IMR-90 (cell line): ENCODE measurements at regions not wholly inside any gene's neighbourhood (a gene's known extent, or its start where the extent isn't known, plus 50 kb on each side); places are given as distances from the start of the nearest gene placed in this dataset.

Source experiments
- ATAC-seq: fragments of 200-7000 bp; cut with Tn5 transposase; 2 replicates; pipeline ENCODE4 v1.9.1; 2020; ENCODE audit warnings: low read depth, mild to moderate bottlenecking, moderate library complexity
- BruUV-seq: library from RNA; stranded (reverse); fragments of 400-500 nt; replicated peaks from 2 replicates; lab custom pipeline; 2021; lab: Mats Ljungman, UMichigan
- CTCF ChIA-PET: fragments of 300-600 bp; formaldehyde crosslinking; extraction: SDS; loops from one replicate; lab custom pipeline; 2021; ENCODE audit warnings: antibody characterized with exemption; lab: Yijun Ruan, JAX
- POLR2A ChIA-PET: fragments of 300-600 bp; sonication (Branson Sonifier 250); formaldehyde crosslinking; loops from one replicate; lab custom pipeline; 2022; ENCODE audit warnings: antibody characterized with exemption; ENCODE audit not compliant: unreplicated experiment; lab: Charles Lee
- DNase-seq: peaks from one replicate; pipeline ENCODE4 v3.0.0; 2013
- H2AFZ ChIP-seq: replicated peaks from 2 replicates; pipeline ENCODE3; 2013; ENCODE audit warnings: low read length, mild to moderate bottlenecking; ENCODE audit not compliant: poor library complexity
- H2AK5ac ChIP-seq: 2 replicates; pipeline ENCODE4 v1.6.1; 2013; ENCODE audit warnings: low read depth, low read length, inconsistent platforms
- H2AK9ac ChIP-seq: replicated peaks from 2 replicates; pipeline ENCODE3; 2013; ENCODE audit warnings: mild to moderate bottlenecking, low read depth, low read length, moderate library complexity; ENCODE audit not compliant: poor library complexity
- H2BK120ac ChIP-seq: 2 replicates; pipeline ENCODE4 v1.6.1; 2013; ENCODE audit warnings: low read depth, low read length, inconsistent platforms
- H2BK15ac ChIP-seq: 3 replicates; pipeline ENCODE4 v1.6.1; 2013; ENCODE audit warnings: low read depth, low read length, inconsistent platforms
- H2BK20ac ChIP-seq: 2 replicates; pipeline ENCODE4 v1.6.1; 2013; ENCODE audit warnings: low read depth, mild to moderate bottlenecking, inconsistent platforms, low read length, moderate library complexity
- H2BK5ac ChIP-seq: 2 replicates; pipeline ENCODE4 v1.6.1; 2013; ENCODE audit warnings: mild to moderate bottlenecking, low read depth, low read length, inconsistent platforms; ENCODE audit not compliant: poor library complexity, severe bottlenecking
- H3K14ac ChIP-seq: replicated peaks from 2 replicates; pipeline ENCODE4 v1.6.1; 2013; ENCODE audit warnings: low read depth, low read length, inconsistent platforms
- H3K18ac ChIP-seq: 2 replicates; pipeline ENCODE4 v1.6.1; 2013; ENCODE audit warnings: low read depth, low read length, control low read depth
- H3K23ac ChIP-seq: 2 replicates; pipeline ENCODE4 v1.6.1; 2013; ENCODE audit warnings: low read depth, low read length, inconsistent platforms
- H3K27ac ChIP-seq: 2 replicates; pipeline ENCODE4 v1.5.1; 2013; ENCODE audit warnings: mild to moderate bottlenecking, control low read depth, low read length; ENCODE audit not compliant: insufficient read depth
- H3K27me3 ChIP-seq: 2 replicates; pipeline ENCODE4 v1.6.1; 2013; ENCODE audit warnings: low read length; ENCODE audit not compliant: control insufficient read depth, insufficient read depth
- H3K36me3 ChIP-seq: 2 replicates; pipeline ENCODE4 v1.6.1; 2013; ENCODE audit warnings: low read length, mixed read lengths; ENCODE audit not compliant: control insufficient read depth, insufficient read depth
- H3K4ac ChIP-seq: 2 replicates; pipeline ENCODE4 v1.6.1; 2013; ENCODE audit warnings: low read depth, low read length, inconsistent platforms
- H3K4me1 ChIP-seq: 2 replicates; pipeline ENCODE4 v1.6.1; 2013; ENCODE audit warnings: low read length, mixed read lengths; ENCODE audit not compliant: control insufficient read depth, insufficient read depth
- H3K4me2 ChIP-seq: 2 replicates; pipeline ENCODE4 v1.6.1; 2013; ENCODE audit warnings: low read depth, mild to moderate bottlenecking, control low read depth, low read length, moderate library complexity
- H3K4me3 ChIP-seq: 2 replicates; pipeline ENCODE4 v1.5.1; 2013; ENCODE audit warnings: low read depth, mild to moderate bottlenecking, control low read depth, low read length, moderate library complexity; ENCODE audit not compliant: insufficient read depth
- H3K56ac ChIP-seq: 2 replicates; pipeline ENCODE4 v1.6.1; 2013; ENCODE audit warnings: low read length, inconsistent platforms; ENCODE audit not compliant: insufficient read depth; ENCODE audit errors: extremely low read depth
- H3K79me1 ChIP-seq, 2 experiments: 2 replicates each; pipeline ENCODE4 v1.6.1; 2013; ENCODE audit warnings: low read length in 2 of 2, inconsistent platforms in 1 of 2, low read depth in 1 of 2
- H3K9ac ChIP-seq: 2 replicates; pipeline ENCODE4 v1.6.1; 2013; ENCODE audit warnings: low read depth, low read length, control low read depth
- H3K9me1 ChIP-seq: 2 replicates; pipeline ENCODE4 v1.6.1; 2013; ENCODE audit warnings: low read length, inconsistent platforms; ENCODE audit not compliant: insufficient read depth
- H3K9me3 ChIP-seq: 2 replicates; pipeline ENCODE4 v1.6.1; 2013; ENCODE audit warnings: low read length; ENCODE audit not compliant: control insufficient read depth, insufficient read depth
- H4K20me1 ChIP-seq: 2 replicates; pipeline ENCODE4 v1.6.1; 2013; ENCODE audit warnings: low read length, inconsistent platforms; ENCODE audit not compliant: insufficient read depth
- H4K5ac ChIP-seq: 2 replicates; pipeline ENCODE4 v1.6.1; 2013; ENCODE audit warnings: mild to moderate bottlenecking, low read depth, low read length, control low read depth
- H4K8ac ChIP-seq, 2 experiments: 2 replicates each; pipeline ENCODE4 v1.6.1; 2013; ENCODE audit warnings: low read depth in 2 of 2, low read length in 2 of 2, control low read depth in 1 of 2, inconsistent platforms in 1 of 2
- H4K91ac ChIP-seq: 2 replicates; pipeline ENCODE4 v1.6.1; 2013; ENCODE audit warnings: low read depth, low read length, inconsistent platforms; ENCODE audit not compliant: insufficient read depth
- CEBPB ChIP-seq: IDR thresholded peaks from 2 replicates; pipeline ENCODE4 v1.6.1; 2012; ENCODE audit warnings: low read depth, low read length, improper control_type of control experiment
- CHD1 ChIP-seq: IDR thresholded peaks from 2 replicates; pipeline ENCODE4 v1.6.1; 2012; ENCODE audit warnings: low read depth, low read length, improper control_type of control experiment
- CTCF ChIP-seq: conservative IDR thresholded peaks from 2 replicates; pipeline ENCODE4 v1.5.1; 2012; ENCODE audit warnings: mild to moderate bottlenecking, low read depth, low read length, improper control_type of control experiment
- MAFK ChIP-seq: IDR thresholded peaks from 2 replicates; pipeline ENCODE4 v1.6.1; 2012; ENCODE audit warnings: low read depth, low read length, improper control_type of control experiment
- NFE2L2 ChIP-seq: fragments of 150-350 bp; IDR thresholded peaks from 2 replicates; pipeline ENCODE4 v1.6.1; 2016; ENCODE audit warnings: low read depth, mild to moderate bottlenecking, low read length
- POLR2A ChIP-seq: IDR thresholded peaks from 2 replicates; pipeline ENCODE4 v1.6.1; 2012; ENCODE audit warnings: mild to moderate bottlenecking, low read depth, low read length
- RAD21 ChIP-seq: IDR thresholded peaks from 2 replicates; pipeline ENCODE4 v1.6.1; 2012; ENCODE audit warnings: low read length, improper control_type of control experiment
- RCOR1 ChIP-seq: IDR thresholded peaks from 2 replicates; pipeline ENCODE4 v1.6.1; 2012; ENCODE audit warnings: mild to moderate bottlenecking, low read length, improper control_type of control experiment; ENCODE audit not compliant: insufficient replicate concordance
- SMC3 ChIP-seq: fragments of 150-350 bp; IDR thresholded peaks from 2 replicates; pipeline ENCODE4 v1.6.1; 2016; ENCODE audit warnings: low read depth, mild to moderate bottlenecking, antibody characterized with exemption, low read length, moderate library complexity
- WGBS, 2 experiments: methylation state at CpG; one replicate each; pipeline versions ENCODE4 v1.1.5 to v1.1.7; 2013; ENCODE audit warnings: missing lambda C conversion rate in 2 of 2; ENCODE audit not compliant: insufficient read length in 1 of 2; ENCODE audit errors: extremely low coverage in 2 of 2; 5-methylcytosine and 5-hydroxymethylcytosine counted together
- dilution Hi-C: fragments of 300-500 bp; cut with HindIII; formaldehyde crosslinking; loops from one replicate; pipeline ENCODE4 v1.14.3; 2018; ENCODE audit warnings: low sequenced_read_pairs; ENCODE audit not compliant: unreplicated experiment
- in situ Hi-C: fragments of 300-500 bp; cut with MboI; formaldehyde crosslinking; loops from 3 replicates; pipeline ENCODE4 v1.14.3; 2019; ENCODE audit warnings: low sequenced_read_pairs, inconsistent platforms, mixed read lengths
- intact Hi-C: fragments of 100-400 bp; cut with micrococcal nuclease; formaldehyde crosslinking; loops from 2 replicates; pipeline ENCODE4 v1.10.0; 2022
- TF ChIP-seq, protein P1 (sequence below): fragments of 150-350 bp; IDR thresholded peaks from 2 replicates; pipeline ENCODE4 v1.6.1; 2016; ENCODE audit warnings: low read depth, mild to moderate bottlenecking, low read length, moderate library complexity, borderline replicate concordance

DNA sequence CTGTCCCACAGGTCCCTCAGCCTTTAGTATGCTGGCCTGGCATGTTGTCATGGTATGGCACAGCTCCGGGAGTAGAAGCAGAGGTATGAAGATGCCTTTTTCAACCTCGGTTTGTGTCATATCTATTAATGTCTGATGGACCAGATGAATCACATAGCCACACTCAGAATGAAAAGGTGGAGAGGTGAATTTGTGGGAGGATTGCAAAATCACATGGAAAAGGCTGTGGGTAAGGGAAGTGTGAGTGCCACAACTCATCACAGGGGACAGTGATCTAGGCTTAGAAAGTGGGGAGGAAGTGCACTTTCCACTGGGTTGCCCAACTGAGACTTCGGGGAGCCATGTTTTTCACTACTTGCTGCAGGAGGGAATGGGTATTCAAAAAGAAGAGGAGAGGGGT lies 190.7 kb downstream of the WDR11 start:
- Histone ChIP-seq H3K4ac (no peak overlapping the region), H2BK120ac (no peak overlapping the region), H3K4me3 (no peak overlapping the region), H4K20me1 (no peaks in the 10 kb centered on the region), H3K27me3 (no peaks in the 10 kb centered on the region), H2AFZ (no peak overlapping the region), H2BK20ac (no peak overlapping the region), H3K9ac (no peak overlapping the region), H3K9me3 (peaks cover 20% of the 10 kb centered on the region), H3K9me1 (no peaks in the 10 kb centered on the region), H2BK5ac (no peak overlapping the region), H3K14ac (no peak overlapping the region), H3K4me1 (no peaks in the 10 kb centered on the region), H3K4me2 (no peak overlapping the region), H2AK5ac (no peak overlapping the region), H2AK9ac (no peak overlapping the region), H4K91ac (no peak overlapping the region), H4K5ac (no peak overlapping the region), H2BK15ac (no peak overlapping the region), H3K18ac (no peak overlapping the region), H3K56ac (no peak overlapping the region), H3K27ac (no peak overlapping the region), H3K23ac (no peak overlapping the region), H4K8ac (no peak overlapping the region), H3K79me1 (no peaks in the 10 kb centered on the region), H3K36me3 (no peaks in the 10 kb centered on the region)
- no peak for TF ChIP-seq SMC3
- no peak for TF ChIP-seq CTCF
- TF ChIP-seq, protein P1, sequence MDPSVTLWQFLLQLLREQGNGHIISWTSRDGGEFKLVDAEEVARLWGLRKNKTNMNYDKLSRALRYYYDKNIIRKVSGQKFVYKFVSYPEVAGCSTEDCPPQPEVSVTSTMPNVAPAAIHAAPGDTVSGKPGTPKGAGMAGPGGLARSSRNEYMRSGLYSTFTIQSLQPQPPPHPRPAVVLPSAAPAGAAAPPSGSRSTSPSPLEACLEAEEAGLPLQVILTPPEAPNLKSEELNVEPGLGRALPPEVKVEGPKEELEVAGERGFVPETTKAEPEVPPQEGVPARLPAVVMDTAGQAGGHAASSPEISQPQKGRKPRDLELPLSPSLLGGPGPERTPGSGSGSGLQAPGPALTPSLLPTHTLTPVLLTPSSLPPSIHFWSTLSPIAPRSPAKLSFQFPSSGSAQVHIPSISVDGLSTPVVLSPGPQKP = no peak
- TF ChIP-seq POLR2A = no peak
- TF ChIP-seq CEBPB = no peak
- TF ChIP-seq RCOR1 = no peak
- no peak for TF ChIP-seq CHD1
- no peak for TF ChIP-seq MAFK
- TF ChIP-seq RAD21 = no peak
- TF ChIP-seq NFE2L2 = no peak
- POLR2A ChIA-PET = no interaction called here
- DNase-seq = no peak
- no peak for ATAC-seq
- dilution Hi-C loops = no loop called here
- no CpG with 5 or more reads among the region's 3 CpGs for WGBS, 2 experiments
- in situ Hi-C loops = no loop called here
- intact Hi-C loops = no loop called here
- CTCF ChIA-PET = no interaction called here
- BruUV-seq = no TSS peak
